DOHH2 (cell line): ENCODE measurements at regions not wholly inside any gene's neighbourhood (a gene's known extent, or its start where the extent isn't known, plus 50 kb on each side); places are given as distances from the start of the nearest gene placed in this dataset.

Experiments
- CTCF ChIP-seq: fragments of 200-600 bp; sonication (generic); IDR thresholded peaks from one replicate; pipeline ENCODE4 v1.5.1; 2014; ENCODE audit warnings: antibody characterized with exemption, mild to moderate bottlenecking, low read depth, low read length; ENCODE audit not compliant: poor library complexity, severe bottlenecking
- EZH2phosphoT487 ChIP-seq: fragments of 200-600 bp; sonication (generic); IDR thresholded peaks from 2 replicates; pipeline ENCODE4 v1.6.1; 2017; ENCODE audit warnings: borderline replicate concordance, mild to moderate bottlenecking, antibody characterized with exemption, low read length, moderate library complexity, mixed read lengths

DNA sequence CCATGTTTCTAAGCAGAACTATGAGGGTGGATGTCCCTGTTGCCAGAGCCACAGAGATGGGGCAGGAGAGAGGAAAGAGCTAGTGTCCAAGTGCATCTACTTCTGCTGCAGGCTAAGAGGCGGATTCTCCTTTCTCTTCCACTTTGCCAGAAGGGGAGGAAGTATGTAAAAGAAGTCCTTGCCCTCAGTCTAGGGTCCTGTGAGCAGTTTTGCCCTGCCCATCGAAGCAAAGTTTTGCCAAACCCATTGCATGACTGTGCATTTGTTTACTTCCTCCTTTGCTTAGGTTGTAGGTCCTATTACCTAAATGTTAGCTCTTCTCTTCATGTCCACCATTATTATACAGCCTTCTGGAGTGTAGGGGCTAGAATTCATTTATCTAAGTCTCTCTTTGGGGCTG, 106.2 kb upstream of the ARMC2 start:
- TF ChIP-seq CTCF (no peak), EZH2phosphoT487 (no peak)
